ENCODE measurements at regions not wholly inside any gene's neighbourhood (a gene's known extent, or its start where the extent isn't known, plus 50 kb on each side); places are given as distances from the start of the nearest gene placed in this dataset.

DNA sequence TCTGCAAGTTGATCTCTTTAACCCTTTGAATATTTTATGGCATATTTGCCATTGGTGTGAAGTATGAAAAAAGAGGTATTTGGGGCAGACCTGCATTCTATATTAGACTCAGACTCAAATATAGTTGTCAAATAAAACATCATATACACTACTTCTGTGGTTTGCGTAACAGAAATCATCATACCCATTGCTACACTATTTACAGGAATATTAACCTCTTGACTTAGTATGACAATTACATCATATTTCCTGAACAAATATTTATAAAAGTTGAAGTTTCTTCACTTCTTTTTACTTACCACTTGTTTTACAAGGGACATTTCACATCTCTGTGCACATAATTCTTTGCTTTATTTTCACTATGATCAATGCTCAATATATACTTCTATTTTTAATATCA, 206.0 kb downstream of the HAO1 start:
- Histone ChIP-seq H3K9ac (ENCODE audit: low read length) (no peak overlapping the region), H3K79me2 (ENCODE audit: insufficient read depth, low read length) (no peaks in the 10 kb centered on the region), H3K4me3 (ENCODE audit: insufficient read depth, low read length, poor library complexity, severe bottlenecking) (no peak overlapping the region), H3K27ac (ENCODE audit: low read depth, low read length) (no peak overlapping the region), H3K36me3 (ENCODE audit: low read length) (no peaks in the 10 kb centered on the region), H3K4me2 (ENCODE audit: low read depth, low read length, poor library complexity, severe bottlenecking) (no peak overlapping the region), H2AFZ (ENCODE audit: low read depth, low read length, severe bottlenecking) (no peak overlapping the region), H3K27me3 (ENCODE audit: low read length) (no peaks in the 10 kb centered on the region), H3K9me3 (ENCODE audit: insufficient read depth, low read length) (no peaks in the 10 kb centered on the region), H4K20me1 (ENCODE audit: low read depth, low read length) (no peaks in the 10 kb centered on the region), H3K9me2 (replicated peaks; ENCODE audit: insufficient read depth, low read length) (no peaks in the 10 kb centered on the region), H3F3A (ENCODE audit: insufficient read depth) (no peaks in the 10 kb centered on the region)
- no peak for TF ChIP-seq EZH2phosphoT487 (conservative IDR thresholded peaks at IDR 0.05; ENCODE audit: low read length)
- TF ChIP-seq, protein P1, sequence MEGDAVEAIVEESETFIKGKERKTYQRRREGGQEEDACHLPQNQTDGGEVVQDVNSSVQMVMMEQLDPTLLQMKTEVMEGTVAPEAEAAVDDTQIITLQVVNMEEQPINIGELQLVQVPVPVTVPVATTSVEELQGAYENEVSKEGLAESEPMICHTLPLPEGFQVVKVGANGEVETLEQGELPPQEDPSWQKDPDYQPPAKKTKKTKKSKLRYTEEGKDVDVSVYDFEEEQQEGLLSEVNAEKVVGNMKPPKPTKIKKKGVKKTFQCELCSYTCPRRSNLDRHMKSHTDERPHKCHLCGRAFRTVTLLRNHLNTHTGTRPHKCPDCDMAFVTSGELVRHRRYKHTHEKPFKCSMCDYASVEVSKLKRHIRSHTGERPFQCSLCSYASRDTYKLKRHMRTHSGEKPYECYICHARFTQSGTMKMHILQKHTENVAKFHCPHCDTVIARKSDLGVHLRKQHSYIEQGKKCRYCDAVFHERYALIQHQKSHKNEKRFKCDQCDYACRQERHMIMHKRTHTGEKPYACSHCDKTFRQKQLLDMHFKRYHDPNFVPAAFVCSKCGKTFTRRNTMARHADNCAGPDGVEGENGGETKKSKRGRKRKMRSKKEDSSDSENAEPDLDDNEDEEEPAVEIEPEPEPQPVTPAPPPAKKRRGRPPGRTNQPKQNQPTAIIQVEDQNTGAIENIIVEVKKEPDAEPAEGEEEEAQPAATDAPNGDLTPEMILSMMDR (IDR thresholded peaks at IDR 0.05; ENCODE audit: insufficient read depth, low read length, poor library complexity, severe bottlenecking): no peak

DNA sequence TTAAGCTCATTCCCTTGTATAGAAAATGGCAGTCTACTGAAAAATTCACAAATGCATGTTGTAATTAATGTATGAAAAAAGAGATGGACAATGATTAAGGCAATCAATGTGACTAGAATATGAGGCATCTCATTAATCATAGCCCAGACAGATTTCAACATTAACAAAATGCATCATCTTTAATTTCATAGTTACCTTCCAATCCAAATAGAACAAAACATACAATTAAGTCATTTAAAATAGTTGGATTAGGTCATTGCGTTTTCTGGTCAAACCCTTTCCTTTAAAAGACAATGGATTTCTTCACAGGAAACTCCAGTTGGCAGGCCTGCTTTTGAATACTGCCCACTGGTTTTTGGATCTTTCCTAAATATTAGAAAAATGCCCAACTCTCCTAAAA, 203.9 kb downstream of the HAO1 start:
- no peaks in the 10 kb centered on the region for H4K20me1 ChIP-seq (ENCODE audit: low read depth, low read length)
- no peaks in the 10 kb centered on the region for H3F3A ChIP-seq (ENCODE audit: insufficient read depth)
- no peaks in the 10 kb centered on the region for H3K36me3 ChIP-seq (ENCODE audit: low read length)
- H3K9me3 ChIP-seq (ENCODE audit: insufficient read depth, low read length): no peaks in the 10 kb centered on the region
- no peak overlapping the region for H3K4me3 ChIP-seq (ENCODE audit: insufficient read depth, low read length, poor library complexity, severe bottlenecking)
- H2AFZ ChIP-seq (ENCODE audit: low read depth, low read length, severe bottlenecking): no peak overlapping the region
- no peaks in the 10 kb centered on the region for H3K9me2 ChIP-seq (replicated peaks; ENCODE audit: insufficient read depth, low read length)
- H3K27ac ChIP-seq (ENCODE audit: low read depth, low read length): no peak overlapping the region
- no peaks in the 10 kb centered on the region for H3K79me2 ChIP-seq (ENCODE audit: insufficient read depth, low read length)
- H3K4me2 ChIP-seq (ENCODE audit: low read depth, low read length, poor library complexity, severe bottlenecking): no peak overlapping the region
- H3K27me3 ChIP-seq (ENCODE audit: low read length): no peaks in the 10 kb centered on the region
- TF ChIP-seq, protein P1 (IDR thresholded peaks at IDR 0.05; ENCODE audit: insufficient read depth, low read length, poor library complexity, severe bottlenecking): no peak
- TF ChIP-seq EZH2phosphoT487 (conservative IDR thresholded peaks at IDR 0.05; ENCODE audit: low read length): no peak
- H3K9ac ChIP-seq (ENCODE audit: low read length): no peak overlapping the region

DNA sequence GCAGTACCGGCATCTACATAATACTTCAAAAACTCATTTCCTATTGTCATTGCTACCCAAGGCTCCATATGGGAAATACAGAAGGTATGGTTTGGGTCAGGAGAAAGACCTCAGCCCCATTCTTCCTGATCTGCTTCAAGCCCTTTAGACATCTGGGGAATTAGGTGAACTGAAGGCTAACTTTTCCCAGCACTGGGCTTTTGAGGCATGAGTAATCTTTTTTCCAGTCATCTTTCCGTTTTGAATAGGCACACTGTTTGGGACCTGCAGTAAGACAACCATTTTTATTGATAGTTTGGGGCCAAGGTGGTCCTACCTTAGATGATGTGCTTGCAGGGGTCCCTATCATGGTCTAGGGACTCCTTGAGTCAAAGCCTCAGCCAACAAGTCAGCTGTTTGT, 198.4 kb downstream of the HAO1 start:
- no peak for TF ChIP-seq EZH2phosphoT487 (conservative IDR thresholded peaks at IDR 0.05; ENCODE audit: low read length)
- TF ChIP-seq, protein P1 (IDR thresholded peaks at IDR 0.05; ENCODE audit: insufficient read depth, low read length, poor library complexity, severe bottlenecking): no peak
- Histone ChIP-seq H3K4me3 (ENCODE audit: insufficient read depth, low read length, poor library complexity, severe bottlenecking) (no peak overlapping the region), H3F3A (ENCODE audit: insufficient read depth) (no peaks in the 10 kb centered on the region), H3K27me3 (ENCODE audit: low read length) (no peaks in the 10 kb centered on the region), H3K4me2 (ENCODE audit: low read depth, low read length, poor library complexity, severe bottlenecking) (no peak overlapping the region), H3K9me3 (ENCODE audit: insufficient read depth, low read length) (no peaks in the 10 kb centered on the region), H4K20me1 (ENCODE audit: low read depth, low read length) (no peaks in the 10 kb centered on the region), H3K79me2 (ENCODE audit: insufficient read depth, low read length) (no peaks in the 10 kb centered on the region), H3K36me3 (ENCODE audit: low read length) (no peaks in the 10 kb centered on the region), H3K9ac (ENCODE audit: low read length) (no peak overlapping the region), H3K27ac (ENCODE audit: low read depth, low read length) (no peak overlapping the region), H2AFZ (ENCODE audit: low read depth, low read length, severe bottlenecking) (no peak overlapping the region), H3K9me2 (replicated peaks; ENCODE audit: insufficient read depth, low read length) (no peaks in the 10 kb centered on the region)
